22Rv1 (cell line): ENCODE measurements at regions not wholly inside any gene's neighbourhood (a gene's known extent, or its start where the extent isn't known, plus 50 kb on each side); places are given as distances from the start of the nearest gene placed in this dataset.
"Not testable (repeated sequence)": the region's sequence is repeated elsewhere in the genome, so short reads cannot be mapped to it uniquely, and the experiment has no call there.

Source experiments
- H3K27ac ChIP-seq: fragments of 450-650 bp; 2 replicates; pipeline ENCODE4 v1.5.1; 2017
- CTCF ChIP-seq: fragments of 450-650 bp; IDR thresholded peaks from 2 replicates; pipeline ENCODE4 v1.5.1; 2017; ENCODE audit warnings: mild to moderate bottlenecking
- ZFX ChIP-seq: fragments of 450-650 bp; IDR thresholded peaks from 2 replicates; pipeline ENCODE4 v1.6.1; 2017; ENCODE audit warnings: antibody characterized with exemption, borderline replicate concordance

- no peak for TF ChIP-seq ZFX
- no peak for TF ChIP-seq CTCF
These were observed 636.3 kb downstream of the TRIB2 start for GRCh38 chr2:13353083-13353482.

GRCh38 chr2:13354031-13354430 lies 637.3 kb downstream of the TRIB2 start:
- no peak for TF ChIP-seq CTCF
- no peak for TF ChIP-seq ZFX
- no peak overlapping the region for H3K27ac ChIP-seq

More at GRCh38 chr2:13353083-13353482, 636.3 kb downstream of the TRIB2 start:
- no peak overlapping the region for H3K27ac ChIP-seq

- H3K27ac ChIP-seq = peak overlapping the region; percentile 55
These were observed 665.2 kb downstream of the TRIB2 start for GRCh38 chr2:13381928-13382327.

DNA sequence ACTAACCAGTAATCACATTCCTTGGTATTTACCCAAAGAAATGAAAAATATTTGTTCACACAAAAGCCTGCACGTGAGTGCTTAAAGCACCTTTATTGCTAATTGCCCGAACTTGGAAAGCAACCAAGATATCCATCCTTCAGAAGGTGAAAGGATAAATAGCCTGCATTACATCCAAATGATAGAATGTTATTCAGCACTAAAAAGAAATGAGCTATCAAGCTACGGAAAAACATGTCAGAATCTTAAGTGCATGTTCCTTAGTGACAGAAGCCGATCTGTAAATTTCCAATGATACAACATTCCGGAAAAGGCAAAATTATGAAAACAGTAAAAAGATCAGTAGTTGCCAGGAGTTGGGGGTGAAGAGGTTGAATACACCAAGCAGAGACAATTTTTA lies 672.4 kb downstream of the TRIB2 start:
- not testable (repeated sequence) for H3K27ac ChIP-seq

DNA sequence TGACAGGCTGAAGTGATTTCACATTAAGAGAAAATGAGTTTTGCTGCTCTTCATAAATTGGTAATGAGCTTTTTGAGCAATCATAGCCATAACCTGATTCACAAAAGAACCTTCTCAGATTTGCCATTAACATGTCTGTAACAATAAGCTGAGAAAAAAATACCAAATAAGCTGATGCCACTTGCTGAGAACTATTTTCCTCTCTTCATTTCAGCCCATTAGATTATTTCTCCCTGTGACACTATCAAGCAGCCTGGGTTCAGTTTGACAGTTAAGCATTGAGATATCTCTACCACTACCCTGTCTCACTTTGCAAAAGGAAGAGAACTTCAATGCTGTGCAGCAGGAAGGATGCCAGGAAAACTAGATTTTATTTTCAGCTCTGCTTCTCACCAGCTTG lies 673.9 kb downstream of the TRIB2 start:
- no peak overlapping the region for H3K27ac ChIP-seq
- no peak for TF ChIP-seq CTCF
- TF ChIP-seq ZFX = no peak

DNA sequence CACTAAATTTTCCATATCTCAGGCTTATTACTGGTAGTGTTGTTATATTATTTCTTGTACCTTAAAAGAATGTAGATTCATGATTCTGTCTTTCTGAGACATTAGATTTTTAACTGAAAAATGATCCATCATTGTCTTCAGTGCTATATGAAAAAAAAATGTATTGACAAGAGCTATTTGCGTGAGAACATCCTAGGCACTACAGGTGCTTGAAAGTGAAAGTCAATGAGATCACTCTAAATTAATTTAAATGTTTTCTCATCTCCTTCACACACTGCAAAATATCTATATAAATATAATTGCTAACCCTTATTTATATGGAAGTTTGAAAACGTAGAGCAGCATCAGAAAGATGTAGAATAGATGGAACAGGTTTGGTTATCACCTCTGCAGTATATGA lies 684.6 kb downstream of the TRIB2 start:
- no peak overlapping the region for H3K27ac ChIP-seq
- TF ChIP-seq ZFX (no peak), CTCF (no peak)

DNA sequence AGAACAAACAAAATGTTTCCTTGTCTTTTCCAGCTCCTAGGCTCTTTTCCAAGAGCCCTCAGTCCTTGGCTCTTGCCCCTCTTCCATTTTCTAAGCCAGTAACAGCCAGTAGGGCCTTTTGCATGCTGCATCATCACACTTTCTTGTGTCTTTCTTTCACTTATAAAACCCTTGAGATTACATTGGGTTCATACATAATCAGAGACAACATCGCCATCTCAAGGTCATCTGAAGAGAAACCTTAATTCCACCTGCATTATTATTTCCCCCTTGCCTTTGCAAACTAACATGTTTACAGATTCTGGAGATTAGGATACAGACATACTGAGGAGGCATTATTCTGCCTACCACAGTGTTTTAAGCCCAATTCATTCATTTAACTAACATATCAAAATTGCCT lies 697.3 kb downstream of the TRIB2 start:
- H3K27ac ChIP-seq = no peak overlapping the region
- TF ChIP-seq CTCF (peak; percentile 29), ZFX (no peak)

DNA sequence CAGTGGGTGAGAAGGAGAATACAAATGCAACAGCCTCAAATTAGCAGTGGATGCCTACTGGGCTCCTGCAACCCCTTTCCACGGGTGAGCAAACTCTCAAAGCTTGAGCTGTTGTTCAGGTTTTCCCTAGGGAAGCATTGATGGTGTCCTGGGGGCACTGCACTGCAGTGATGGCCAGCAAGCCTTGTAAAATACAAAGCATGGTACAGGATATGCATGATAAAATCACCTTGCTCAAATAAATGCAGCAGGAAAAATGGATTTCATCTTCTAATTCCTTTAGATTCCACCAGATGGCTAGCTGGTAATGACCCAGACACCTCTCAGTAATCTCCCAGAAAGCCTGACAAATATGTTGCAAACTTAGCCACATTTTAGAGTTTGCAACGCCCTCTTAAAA lies 698.2 kb downstream of the TRIB2 start:
- H3K27ac ChIP-seq = no peak overlapping the region
- TF ChIP-seq ZFX = no peak
- no peak for TF ChIP-seq CTCF
